ENCODE measurements at regions not wholly inside any gene's neighbourhood (a gene's known extent, or its start where the extent isn't known, plus 50 kb on each side); places are given as distances from the start of the nearest gene placed in this dataset.
A peak's percentile ranks its signal among the peaks of the same experiment; 100 is the strongest.
"Not testable (repeated sequence)": the region's sequence is repeated elsewhere in the genome, so short reads cannot be mapped to it uniquely, and the experiment has no call there.

- H3K27ac Mint-ChIP-seq, result no peak overlapping the region
- H3K27me3 Mint-ChIP-seq (ENCODE audit: insufficient read depth, low read depth, poor library complexity), result no peaks in the 10 kb centered on the region
- Histone ChIP-seq H3K4me3 (no peak overlapping the region), H3K79me2 (replicated peaks; ENCODE audit: insufficient read depth) (no peaks in the 10 kb centered on the region), H3K4me2 (no peak overlapping the region), H3F3A (replicated peaks; ENCODE audit: low read depth) (no peaks in the 10 kb centered on the region), H2AFZ (no peak overlapping the region), H3K27me3 (ENCODE audit: insufficient read depth) (no peaks in the 10 kb centered on the region), H4K20me1 (replicated peaks; ENCODE audit: insufficient read depth) (no peaks in the 10 kb centered on the region), H3K9me2 (ENCODE audit: insufficient read depth) (0 out of 2 replicates have a peak, but pooled peaks cover 3% of the 10 kb centered on the region), H3K4me1 (ENCODE audit: insufficient read depth) (no peaks in the 10 kb centered on the region), H3K27ac (ENCODE audit: low read depth) (no peak overlapping the region), H3K36me3 (ENCODE audit: insufficient read depth) (no peaks in the 10 kb centered on the region)
- H3K36me3 Mint-ChIP-seq (ENCODE audit: low read depth), result no peaks in the 10 kb centered on the region
- no peak for DNase-seq (ENCODE audit: low spot score)
- ATAC-seq, result no peak
- no peak for TF ChIP-seq EZH2phosphoT487 (IDR thresholded peaks at IDR 0.05; ENCODE audit: unreplicated experiment)
- H3K4me1 Mint-ChIP-seq, result no peaks in the 10 kb centered on the region
- no peaks in the 10 kb centered on the region for H3K9me3 Mint-ChIP-seq
- no peak overlapping the region for H3K4me3 Mint-ChIP-seq
Observed at GRCh38 chr13:63446329-63446728, 2030.7 kb upstream of the PCDH20 start.

- H3K4me2 ChIP-seq; H3K4me3 Mint-ChIP-seq; H3K27me3 Mint-ChIP-seq (ENCODE audit: insufficient read depth, low read depth, poor library complexity); H3K9me2 ChIP-seq (ENCODE audit: insufficient read depth); ATAC-seq; H3K27me3 ChIP-seq (ENCODE audit: insufficient read depth); DNase-seq (ENCODE audit: low spot score); H3K27ac Mint-ChIP-seq; H4K20me1 ChIP-seq (replicated peaks; ENCODE audit: insufficient read depth); H3K4me1 ChIP-seq (ENCODE audit: insufficient read depth); H3K4me1 Mint-ChIP-seq; H3K36me3 ChIP-seq (ENCODE audit: insufficient read depth); H3K27ac ChIP-seq (ENCODE audit: low read depth); H3K4me3 ChIP-seq; H3K36me3 Mint-ChIP-seq (ENCODE audit: low read depth); H3K79me2 ChIP-seq (replicated peaks; ENCODE audit: insufficient read depth); H3F3A ChIP-seq (replicated peaks; ENCODE audit: low read depth); H3K9me3 Mint-ChIP-seq; H2AFZ ChIP-seq: not testable (repeated sequence)
Observed at GRCh38 chr13:63444225-63444624, 2028.6 kb upstream of the PCDH20 start.

GRCh38 chr13:63438951-63439350 lies 2023.3 kb upstream of the PCDH20 start:
- H3K27ac ChIP-seq (ENCODE audit: low read depth), result no peak overlapping the region
- H3K4me2 ChIP-seq, result no peak overlapping the region
- no peaks in the 10 kb centered on the region for H3K4me1 ChIP-seq (ENCODE audit: insufficient read depth)
- no peaks in the 10 kb centered on the region for H3K36me3 Mint-ChIP-seq (ENCODE audit: low read depth)
- no peaks in the 10 kb centered on the region for H3K79me2 ChIP-seq (replicated peaks; ENCODE audit: insufficient read depth)
- 0 out of 2 replicates have a peak, but pooled peaks cover 6% of the 10 kb centered on the region for H3K9me2 ChIP-seq (ENCODE audit: insufficient read depth)
- H4K20me1 ChIP-seq (replicated peaks; ENCODE audit: insufficient read depth), result no peaks in the 10 kb centered on the region
- peaks cover 3% of the 10 kb centered on the region for H3K27me3 Mint-ChIP-seq (ENCODE audit: insufficient read depth, low read depth, poor library complexity)
- no peak overlapping the region; the same call in 1 of the 2 replicates for H3K27ac Mint-ChIP-seq
- peaks cover 7% of the 10 kb centered on the region for H3K4me1 Mint-ChIP-seq
- H3K9me3 Mint-ChIP-seq, result no peaks in the 10 kb centered on the region
- no peaks in the 10 kb centered on the region for H3K36me3 ChIP-seq (ENCODE audit: insufficient read depth)
- H3K4me3 ChIP-seq, result no peak overlapping the region
- DNase-seq (ENCODE audit: low spot score) (peak; percentile 6), ATAC-seq (no peak)
- peak overlapping the region; percentile 81 for H2AFZ ChIP-seq
- no peaks in the 10 kb centered on the region for H3F3A ChIP-seq (replicated peaks; ENCODE audit: low read depth)
- no peak overlapping the region for H3K4me3 Mint-ChIP-seq
- no peaks in the 10 kb centered on the region for H3K27me3 ChIP-seq (ENCODE audit: insufficient read depth)
- TF ChIP-seq STAT1 (IDR thresholded peaks at IDR 0.05; ENCODE audit: unreplicated experiment), result no peak
- TF ChIP-seq ZNF462 (CRISPR knock-in tag; IDR thresholded peaks at IDR 0.05), result no peak
- no peak for TF ChIP-seq JUNB (IDR thresholded peaks at IDR 0.05; ENCODE audit: unreplicated experiment)
- no peak for TF ChIP-seq EZH2 (IDR thresholded peaks at IDR 0.05; ENCODE audit: low read depth, unreplicated experiment)
- TF ChIP-seq CREB1 (CRISPR knock-in tag; IDR thresholded peaks at IDR 0.05; ENCODE audit: low read depth), result no peak
- TF ChIP-seq CTCF (conservative IDR thresholded peaks at IDR 0.05; ENCODE audit: low read depth in 2 of 2), result no peak
- no peak for TF ChIP-seq NANOG (IDR thresholded peaks at IDR 0.05; ENCODE audit: borderline replicate concordance)
- no peak for TF ChIP-seq ZNF331 (CRISPR knock-in tag; IDR thresholded peaks at IDR 0.05; ENCODE audit: low read depth)
- no peak for TF ChIP-seq ZNF114 (CRISPR knock-in tag; IDR thresholded peaks at IDR 0.05)

Data from GM23338 (cell line).